ENCODE measurements at regions not wholly inside any gene's neighbourhood (a gene's known extent, or its start where the extent isn't known, plus 50 kb on each side); places are given as distances from the start of the nearest gene placed in this dataset.
A peak's percentile ranks its signal among the peaks of the same experiment; 100 is the strongest.

DNA sequence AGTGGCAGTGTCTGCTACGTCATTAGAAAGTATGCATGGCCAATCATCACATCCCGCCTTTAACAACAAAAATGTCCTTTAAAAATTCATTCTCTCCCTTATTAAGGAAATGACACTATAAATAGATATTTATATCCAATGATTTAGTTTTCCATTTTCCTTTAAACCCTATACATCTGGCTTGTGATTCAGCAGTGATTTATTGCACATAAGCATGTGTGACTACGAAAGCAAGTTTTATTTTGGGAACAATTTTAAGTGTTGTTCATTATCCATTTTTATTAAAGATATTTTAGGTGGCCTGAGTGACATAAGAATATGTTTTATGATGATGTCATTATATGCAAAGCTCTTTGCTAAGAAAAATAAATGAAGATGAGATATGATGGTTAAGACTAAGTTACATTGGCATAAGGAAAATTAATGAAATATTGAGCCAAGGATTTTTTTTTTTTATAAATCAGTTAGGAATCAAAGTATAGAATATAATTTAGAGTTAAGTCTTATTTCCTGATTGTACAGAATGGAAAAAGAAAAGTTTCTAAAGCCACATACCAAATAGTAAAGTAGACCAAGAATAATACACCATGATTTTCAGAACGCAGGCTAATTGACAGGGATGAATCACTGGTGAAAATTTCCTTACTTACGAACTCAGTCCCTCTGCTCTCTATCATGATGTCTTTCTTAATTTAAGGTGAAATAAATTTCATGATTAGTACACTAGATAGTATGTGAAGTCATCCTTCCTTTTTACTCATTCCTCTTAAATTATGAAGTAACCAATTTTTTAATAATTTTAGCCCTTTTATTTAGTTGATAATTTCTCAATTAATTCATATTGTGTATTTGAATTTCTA lies 822.4 kb downstream of the FAT4 start:
- peak; percentile 93 for ATAC-seq

DNA sequence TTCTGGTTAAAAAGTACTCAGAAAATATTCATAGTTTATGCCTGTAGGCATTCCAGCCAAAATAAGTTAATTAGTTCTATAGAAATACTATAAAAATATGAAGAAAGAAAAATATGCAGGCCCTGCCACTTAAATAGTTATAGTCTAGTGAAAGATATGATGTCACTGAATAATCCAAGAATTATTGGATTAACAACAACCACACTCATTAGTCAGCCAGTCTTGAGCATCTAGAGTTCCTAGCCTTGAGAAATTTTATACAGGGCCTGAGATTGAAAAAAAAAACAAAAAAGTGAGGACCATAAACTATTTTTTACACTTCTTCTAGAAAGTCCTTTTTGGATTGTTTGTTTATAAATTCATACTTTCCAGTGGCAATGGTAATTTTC lies 823.0 kb downstream of the FAT4 start:
- peak; percentile 85 for ATAC-seq
- TF ChIP-seq ESRRG (CRISPR knock-in tag; IDR thresholded peaks at IDR 0.05) (no peak), ZFP30 (CRISPR knock-in tag; IDR thresholded peaks at IDR 0.05) (no peak), ISL1 (CRISPR knock-in tag; IDR thresholded peaks at IDR 0.05) (peak; percentile 84), ZFP3 (CRISPR knock-in tag; IDR thresholded peaks at IDR 0.05) (no peak), GLIS3 (CRISPR knock-in tag; IDR thresholded peaks at IDR 0.05) (no peak), RARB (CRISPR knock-in tag; IDR thresholded peaks at IDR 0.05) (no peak), TCF4 (CRISPR knock-in tag; IDR thresholded peaks at IDR 0.05; ENCODE audit: borderline replicate concordance) (no peak), ZC3H10 (CRISPR knock-in tag; IDR thresholded peaks at IDR 0.05) (0 out of 2 replicates have a peak, but pooled peaks have one; percentile 48)
- TF ChIP-seq, protein P1, sequence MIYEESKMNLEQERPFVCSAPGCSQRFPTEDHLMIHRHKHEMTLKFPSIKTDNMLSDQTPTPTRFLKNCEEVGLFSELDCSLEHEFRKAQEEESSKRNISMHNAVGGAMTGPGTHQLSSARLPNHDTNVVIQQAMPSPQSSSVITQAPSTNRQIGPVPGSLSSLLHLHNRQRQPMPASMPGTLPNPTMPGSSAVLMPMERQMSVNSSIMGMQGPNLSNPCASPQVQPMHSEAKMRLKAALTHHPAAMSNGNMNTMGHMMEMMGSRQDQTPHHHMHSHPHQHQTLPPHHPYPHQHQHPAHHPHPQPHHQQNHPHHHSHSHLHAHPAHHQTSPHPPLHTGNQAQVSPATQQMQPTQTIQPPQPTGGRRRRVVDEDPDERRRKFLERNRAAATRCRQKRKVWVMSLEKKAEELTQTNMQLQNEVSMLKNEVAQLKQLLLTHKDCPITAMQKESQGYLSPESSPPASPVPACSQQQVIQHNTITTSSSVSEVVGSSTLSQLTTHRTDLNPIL (CRISPR knock-in tag; IDR thresholded peaks at IDR 0.05; ENCODE audit: low read depth) = peak; percentile 13; the same call in 1 of the 2 replicates
- TF ChIP-seq, protein P2, sequence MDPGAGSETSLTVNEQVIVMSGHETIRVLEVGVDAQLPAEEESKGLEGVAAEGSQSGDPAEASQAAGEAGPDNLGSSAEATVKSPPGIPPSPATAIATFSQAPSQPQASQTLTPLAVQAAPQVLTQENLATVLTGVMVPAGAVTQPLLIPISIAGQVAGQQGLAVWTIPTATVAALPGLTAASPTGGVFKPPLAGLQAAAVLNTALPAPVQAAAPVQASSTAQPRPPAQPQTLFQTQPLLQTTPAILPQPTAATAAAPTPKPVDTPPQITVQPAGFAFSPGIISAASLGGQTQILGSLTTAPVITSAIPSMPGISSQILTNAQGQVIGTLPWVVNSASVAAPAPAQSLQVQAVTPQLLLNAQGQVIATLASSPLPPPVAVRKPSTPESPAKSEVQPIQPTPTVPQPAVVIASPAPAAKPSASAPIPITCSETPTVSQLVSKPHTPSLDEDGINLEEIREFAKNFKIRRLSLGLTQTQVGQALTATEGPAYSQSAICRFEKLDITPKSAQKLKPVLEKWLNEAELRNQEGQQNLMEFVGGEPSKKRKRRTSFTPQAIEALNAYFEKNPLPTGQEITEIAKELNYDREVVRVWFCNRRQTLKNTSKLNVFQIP (CRISPR knock-in tag; IDR thresholded peaks at IDR 0.05; ENCODE audit: borderline replicate concordance, low read depth) = no peak
- TF ChIP-seq, protein P3, sequence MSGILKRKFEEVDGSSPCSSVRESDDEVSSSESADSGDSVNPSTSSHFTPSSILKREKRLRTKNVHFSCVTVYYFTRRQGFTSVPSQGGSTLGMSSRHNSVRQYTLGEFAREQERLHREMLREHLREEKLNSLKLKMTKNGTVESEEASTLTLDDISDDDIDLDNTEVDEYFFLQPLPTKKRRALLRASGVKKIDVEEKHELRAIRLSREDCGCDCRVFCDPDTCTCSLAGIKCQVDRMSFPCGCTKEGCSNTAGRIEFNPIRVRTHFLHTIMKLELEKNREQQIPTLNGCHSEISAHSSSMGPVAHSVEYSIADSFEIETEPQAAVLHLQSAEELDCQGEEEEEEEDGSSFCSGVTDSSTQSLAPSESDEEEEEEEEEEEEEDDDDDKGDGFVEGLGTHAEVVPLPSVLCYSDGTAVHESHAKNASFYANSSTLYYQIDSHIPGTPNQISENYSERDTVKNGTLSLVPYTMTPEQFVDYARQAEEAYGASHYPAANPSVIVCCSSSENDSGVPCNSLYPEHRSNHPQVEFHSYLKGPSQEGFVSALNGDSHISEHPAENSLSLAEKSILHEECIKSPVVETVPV (CRISPR knock-in tag; IDR thresholded peaks at IDR 0.05) = no peak; the same call in 1 of the 2 replicates
- TF ChIP-seq, protein P4, sequence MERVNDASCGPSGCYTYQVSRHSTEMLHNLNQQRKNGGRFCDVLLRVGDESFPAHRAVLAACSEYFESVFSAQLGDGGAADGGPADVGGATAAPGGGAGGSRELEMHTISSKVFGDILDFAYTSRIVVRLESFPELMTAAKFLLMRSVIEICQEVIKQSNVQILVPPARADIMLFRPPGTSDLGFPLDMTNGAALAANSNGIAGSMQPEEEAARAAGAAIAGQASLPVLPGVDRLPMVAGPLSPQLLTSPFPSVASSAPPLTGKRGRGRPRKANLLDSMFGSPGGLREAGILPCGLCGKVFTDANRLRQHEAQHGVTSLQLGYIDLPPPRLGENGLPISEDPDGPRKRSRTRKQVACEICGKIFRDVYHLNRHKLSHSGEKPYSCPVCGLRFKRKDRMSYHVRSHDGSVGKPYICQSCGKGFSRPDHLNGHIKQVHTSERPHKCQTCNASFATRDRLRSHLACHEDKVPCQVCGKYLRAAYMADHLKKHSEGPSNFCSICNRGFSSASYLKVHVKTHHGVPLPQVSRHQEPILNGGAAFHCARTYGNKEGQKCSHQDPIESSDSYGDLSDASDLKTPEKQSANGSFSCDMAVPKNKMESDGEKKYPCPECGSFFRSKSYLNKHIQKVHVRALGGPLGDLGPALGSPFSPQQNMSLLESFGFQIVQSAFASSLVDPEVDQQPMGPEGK (CRISPR knock-in tag; IDR thresholded peaks at IDR 0.05; ENCODE audit: borderline replicate concordance) = no peak

More for the DNA sequence above, 822.4 kb downstream of the FAT4 start:
- TF ChIP-seq, protein P1 (CRISPR knock-in tag; IDR thresholded peaks at IDR 0.05; ENCODE audit: low read depth) = peak; percentile 87
- peak; percentile 89 for TF ChIP-seq TOX (CRISPR knock-in tag; IDR thresholded peaks at IDR 0.05; ENCODE audit: borderline replicate concordance)
- no peak for TF ChIP-seq ESRRG (CRISPR knock-in tag; IDR thresholded peaks at IDR 0.05)
- peak; percentile 69; the same call in 1 of the 2 replicates for TF ChIP-seq ZC3H10 (CRISPR knock-in tag; IDR thresholded peaks at IDR 0.05)
- TF ChIP-seq, protein P5, sequence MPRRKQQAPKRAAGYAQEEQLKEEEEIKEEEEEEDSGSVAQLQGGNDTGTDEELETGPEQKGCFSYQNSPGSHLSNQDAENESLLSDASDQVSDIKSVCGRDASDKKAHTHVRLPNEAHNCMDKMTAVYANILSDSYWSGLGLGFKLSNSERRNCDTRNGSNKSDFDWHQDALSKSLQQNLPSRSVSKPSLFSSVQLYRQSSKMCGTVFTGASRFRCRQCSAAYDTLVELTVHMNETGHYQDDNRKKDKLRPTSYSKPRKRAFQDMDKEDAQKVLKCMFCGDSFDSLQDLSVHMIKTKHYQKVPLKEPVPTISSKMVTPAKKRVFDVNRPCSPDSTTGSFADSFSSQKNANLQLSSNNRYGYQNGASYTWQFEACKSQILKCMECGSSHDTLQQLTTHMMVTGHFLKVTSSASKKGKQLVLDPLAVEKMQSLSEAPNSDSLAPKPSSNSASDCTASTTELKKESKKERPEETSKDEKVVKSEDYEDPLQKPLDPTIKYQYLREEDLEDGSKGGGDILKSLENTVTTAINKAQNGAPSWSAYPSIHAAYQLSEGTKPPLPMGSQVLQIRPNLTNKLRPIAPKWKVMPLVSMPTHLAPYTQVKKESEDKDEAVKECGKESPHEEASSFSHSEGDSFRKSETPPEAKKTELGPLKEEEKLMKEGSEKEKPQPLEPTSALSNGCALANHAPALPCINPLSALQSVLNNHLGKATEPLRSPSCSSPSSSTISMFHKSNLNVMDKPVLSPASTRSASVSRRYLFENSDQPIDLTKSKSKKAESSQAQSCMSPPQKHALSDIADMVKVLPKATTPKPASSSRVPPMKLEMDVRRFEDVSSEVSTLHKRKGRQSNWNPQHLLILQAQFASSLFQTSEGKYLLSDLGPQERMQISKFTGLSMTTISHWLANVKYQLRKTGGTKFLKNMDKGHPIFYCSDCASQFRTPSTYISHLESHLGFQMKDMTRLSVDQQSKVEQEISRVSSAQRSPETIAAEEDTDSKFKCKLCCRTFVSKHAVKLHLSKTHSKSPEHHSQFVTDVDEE (CRISPR knock-in tag; IDR thresholded peaks at IDR 0.05) = no peak
- peak; percentile 94 for TF ChIP-seq ISL1 (CRISPR knock-in tag; IDR thresholded peaks at IDR 0.05)
- TF ChIP-seq, protein P4 (CRISPR knock-in tag; IDR thresholded peaks at IDR 0.05; ENCODE audit: borderline replicate concordance) = 0 out of 2 replicates have a peak, but pooled peaks have one; percentile 20
